ENCODE measurements at regions not wholly inside any gene's neighbourhood (a gene's known extent, or its start where the extent isn't known, plus 50 kb on each side); places are given as distances from the start of the nearest gene placed in this dataset.

DNA sequence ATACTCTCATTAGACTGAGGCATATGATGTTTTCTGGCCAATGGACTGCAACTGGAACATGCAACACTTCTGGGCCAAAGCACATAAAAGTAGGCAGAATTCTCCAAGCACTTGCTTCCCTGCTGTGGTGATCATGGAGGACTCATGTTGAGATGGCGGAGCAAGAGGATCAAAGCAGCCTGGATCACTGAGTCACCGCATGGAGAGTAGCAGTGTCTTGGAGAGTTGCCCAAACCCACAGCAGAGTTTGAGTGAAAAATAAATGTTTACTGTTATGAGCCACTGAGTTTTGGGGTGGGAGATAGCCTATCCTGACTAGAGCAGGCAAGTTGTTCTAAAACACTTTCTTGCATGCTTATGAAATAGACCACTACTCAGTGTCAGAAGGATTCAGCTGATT lies 359.5 kb downstream of the ZNF521 start:
- no peak overlapping the region for H3K4me3 ChIP-seq (ENCODE audit: low read depth, low read length)
- no peak for DNase-seq (ENCODE audit: low read depth)
- TF ChIP-seq, protein P1, sequence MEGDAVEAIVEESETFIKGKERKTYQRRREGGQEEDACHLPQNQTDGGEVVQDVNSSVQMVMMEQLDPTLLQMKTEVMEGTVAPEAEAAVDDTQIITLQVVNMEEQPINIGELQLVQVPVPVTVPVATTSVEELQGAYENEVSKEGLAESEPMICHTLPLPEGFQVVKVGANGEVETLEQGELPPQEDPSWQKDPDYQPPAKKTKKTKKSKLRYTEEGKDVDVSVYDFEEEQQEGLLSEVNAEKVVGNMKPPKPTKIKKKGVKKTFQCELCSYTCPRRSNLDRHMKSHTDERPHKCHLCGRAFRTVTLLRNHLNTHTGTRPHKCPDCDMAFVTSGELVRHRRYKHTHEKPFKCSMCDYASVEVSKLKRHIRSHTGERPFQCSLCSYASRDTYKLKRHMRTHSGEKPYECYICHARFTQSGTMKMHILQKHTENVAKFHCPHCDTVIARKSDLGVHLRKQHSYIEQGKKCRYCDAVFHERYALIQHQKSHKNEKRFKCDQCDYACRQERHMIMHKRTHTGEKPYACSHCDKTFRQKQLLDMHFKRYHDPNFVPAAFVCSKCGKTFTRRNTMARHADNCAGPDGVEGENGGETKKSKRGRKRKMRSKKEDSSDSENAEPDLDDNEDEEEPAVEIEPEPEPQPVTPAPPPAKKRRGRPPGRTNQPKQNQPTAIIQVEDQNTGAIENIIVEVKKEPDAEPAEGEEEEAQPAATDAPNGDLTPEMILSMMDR (IDR thresholded peaks at IDR 0.05; ENCODE audit: insufficient read depth, low read depth, low read length) = no peak

DNA sequence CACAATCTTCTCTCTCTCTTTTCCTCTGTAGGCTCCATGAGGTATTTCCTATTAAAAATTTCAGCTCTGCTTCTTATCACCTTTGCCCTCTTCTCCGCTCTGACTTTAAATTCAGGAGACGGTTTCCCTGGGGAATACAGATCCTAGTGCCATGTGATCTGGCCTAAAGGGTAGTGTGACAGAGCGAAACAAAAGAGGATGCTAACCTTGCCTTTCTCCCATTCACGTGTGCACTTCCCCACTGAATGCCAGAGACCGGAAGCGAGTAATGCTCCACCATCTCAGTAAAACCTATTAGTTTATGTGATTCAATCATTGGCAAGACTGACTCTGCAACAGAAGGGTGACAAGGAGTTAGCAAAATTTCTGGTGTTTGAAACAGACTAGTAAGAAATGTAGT lies 358.3 kb downstream of the ZNF521 start:
- DNase-seq (ENCODE audit: low read depth) = no peak
- TF ChIP-seq, protein P1 (IDR thresholded peaks at IDR 0.05; ENCODE audit: insufficient read depth, low read depth, low read length) = no peak
- no peak overlapping the region for H3K4me3 ChIP-seq (ENCODE audit: low read depth, low read length)

DNA sequence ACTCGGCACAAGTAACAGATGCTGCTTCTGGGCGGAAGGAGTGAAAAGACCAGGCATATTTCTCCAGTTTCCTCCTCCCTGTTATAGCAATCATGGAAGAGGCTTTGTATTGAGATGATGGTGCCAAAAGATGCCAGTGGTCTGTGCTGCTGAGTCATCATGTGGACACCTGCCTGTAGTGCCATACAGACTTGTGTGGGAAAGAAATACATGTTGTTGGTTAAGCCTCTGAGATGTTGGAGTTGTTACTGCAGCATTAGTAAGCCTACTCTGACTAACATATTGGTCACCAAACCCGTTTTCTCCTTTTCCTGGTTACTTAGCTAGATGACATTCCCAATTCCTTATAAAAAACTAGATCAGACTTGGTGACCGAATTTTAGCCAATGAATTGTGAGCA lies 356.9 kb downstream of the ZNF521 start:
- H3K4me3 ChIP-seq (ENCODE audit: low read depth, low read length) = no peak overlapping the region
- DNase-seq (ENCODE audit: low read depth) = no peak
- TF ChIP-seq, protein P1 (IDR thresholded peaks at IDR 0.05; ENCODE audit: insufficient read depth, low read depth, low read length) = no peak

DNA sequence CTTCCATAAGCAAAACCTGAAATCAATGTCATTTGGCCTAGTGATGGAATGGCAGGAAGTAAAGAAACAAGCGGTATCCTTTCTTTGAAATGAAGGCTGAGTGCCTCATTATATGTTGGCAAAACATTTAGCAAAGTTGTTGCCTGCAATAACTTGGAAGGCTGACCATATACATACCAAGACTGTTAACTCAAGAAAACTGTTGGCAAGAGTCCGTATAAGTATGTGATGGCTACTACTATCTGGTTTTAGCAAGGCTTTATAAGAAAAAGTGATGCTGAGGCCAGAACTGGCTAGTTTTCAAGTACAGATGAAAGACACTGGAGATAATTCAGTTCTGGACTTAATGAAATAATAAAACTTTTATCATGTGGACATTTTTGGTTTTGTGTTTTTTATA lies 356.2 kb downstream of the ZNF521 start:
- no peak for DNase-seq (ENCODE audit: low read depth)
- TF ChIP-seq, protein P1 (IDR thresholded peaks at IDR 0.05; ENCODE audit: insufficient read depth, low read depth, low read length) = no peak
- H3K4me3 ChIP-seq (ENCODE audit: low read depth, low read length) = no peak overlapping the region

DNA sequence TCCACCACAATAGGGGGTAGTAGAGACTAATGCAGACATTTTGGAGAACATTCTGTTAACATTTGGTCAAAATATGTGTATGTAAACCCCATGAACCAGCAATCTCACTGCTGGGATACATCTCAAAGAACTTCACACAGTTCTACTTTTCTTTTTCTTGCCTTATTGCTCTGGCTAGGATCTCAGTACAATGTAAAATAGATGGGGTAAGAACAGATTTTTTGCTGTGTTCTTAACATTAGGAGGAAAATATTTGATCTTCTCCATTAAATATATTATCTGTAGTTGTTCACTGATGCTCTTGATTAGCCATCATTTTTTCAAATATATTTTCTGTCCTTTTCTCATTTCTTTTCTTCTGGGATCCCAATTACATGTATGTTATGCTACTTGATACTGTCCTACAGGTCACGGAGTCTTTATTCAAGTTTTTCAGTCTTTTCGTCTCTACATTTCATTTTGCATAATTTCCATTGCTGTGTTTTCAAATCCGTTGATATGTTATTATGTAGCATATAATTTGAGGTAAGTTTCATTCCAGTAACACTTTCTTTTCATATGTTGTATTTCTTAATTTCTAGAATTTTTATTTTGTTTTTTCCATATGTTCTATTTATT lies 352.2 kb downstream of the ZNF521 start:
- H3K4me3 ChIP-seq (ENCODE audit: low read depth, low read length) = no peak overlapping the region
- no peak for DNase-seq (ENCODE audit: low read depth)
- TF ChIP-seq, protein P1 (IDR thresholded peaks at IDR 0.05; ENCODE audit: insufficient read depth, low read depth, low read length) = no peak

DNA sequence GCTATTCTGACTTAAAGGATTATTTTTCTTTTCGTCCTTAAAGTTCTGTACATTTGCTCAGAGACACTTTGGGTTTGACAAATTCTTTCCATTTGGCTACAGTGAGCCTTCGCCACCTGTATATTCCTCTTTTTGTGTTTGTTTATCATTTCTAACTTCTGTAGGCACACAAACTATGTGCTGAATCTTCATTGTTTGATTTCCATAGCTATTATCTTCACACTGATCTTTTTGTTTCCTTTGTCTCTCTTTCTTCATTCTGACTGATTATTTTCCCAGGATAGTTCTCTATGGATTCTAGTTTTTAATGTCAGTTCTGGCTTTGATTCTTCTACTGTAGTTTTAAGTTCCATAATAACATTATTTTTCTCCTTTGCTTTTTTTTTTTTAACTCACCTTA lies 350.2 kb downstream of the ZNF521 start:
- TF ChIP-seq, protein P1 (IDR thresholded peaks at IDR 0.05; ENCODE audit: insufficient read depth, low read depth, low read length) = no peak
- no peak overlapping the region for H3K4me3 ChIP-seq (ENCODE audit: low read depth, low read length)
- no peak for DNase-seq (ENCODE audit: low read depth)

Measured in fibroblast of villous mesenchyme (primary cell).